Activated naive CD8-positive, alpha-beta T cell (primary cell): ENCODE measurements at regions not wholly inside any gene's neighbourhood (a gene's known extent, or its start where the extent isn't known, plus 50 kb on each side); places are given as distances from the start of the nearest gene placed in this dataset.
"Not testable (repeated sequence)": the region's sequence is repeated elsewhere in the genome, so short reads cannot be mapped to it uniquely, and the experiment has no call there.

ENCODE experiments used
- H3K27ac Mint-ChIP-seq: one replicate; pipeline ENCODE4 v1.8.0; 2021; ENCODE audit warnings: mixed read lengths
- H3K27me3 Mint-ChIP-seq: one replicate; pipeline ENCODE4 v1.8.0; 2021; ENCODE audit warnings: mixed read lengths
- H3K36me3 Mint-ChIP-seq: one replicate; pipeline ENCODE4 v1.8.0; 2021; ENCODE audit warnings: mixed read lengths
- H3K4me1 Mint-ChIP-seq: one replicate; pipeline ENCODE4 v1.8.0; 2021; ENCODE audit warnings: low read depth, mixed read lengths
- H3K4me3 Mint-ChIP-seq: one replicate; pipeline ENCODE4 v1.8.0; 2021; ENCODE audit warnings: mild to moderate bottlenecking, mixed read lengths
- H3K9me3 Mint-ChIP-seq: one replicate; pipeline ENCODE4 v1.8.0; 2021; ENCODE audit warnings: low read depth, mixed read lengths

DNA sequence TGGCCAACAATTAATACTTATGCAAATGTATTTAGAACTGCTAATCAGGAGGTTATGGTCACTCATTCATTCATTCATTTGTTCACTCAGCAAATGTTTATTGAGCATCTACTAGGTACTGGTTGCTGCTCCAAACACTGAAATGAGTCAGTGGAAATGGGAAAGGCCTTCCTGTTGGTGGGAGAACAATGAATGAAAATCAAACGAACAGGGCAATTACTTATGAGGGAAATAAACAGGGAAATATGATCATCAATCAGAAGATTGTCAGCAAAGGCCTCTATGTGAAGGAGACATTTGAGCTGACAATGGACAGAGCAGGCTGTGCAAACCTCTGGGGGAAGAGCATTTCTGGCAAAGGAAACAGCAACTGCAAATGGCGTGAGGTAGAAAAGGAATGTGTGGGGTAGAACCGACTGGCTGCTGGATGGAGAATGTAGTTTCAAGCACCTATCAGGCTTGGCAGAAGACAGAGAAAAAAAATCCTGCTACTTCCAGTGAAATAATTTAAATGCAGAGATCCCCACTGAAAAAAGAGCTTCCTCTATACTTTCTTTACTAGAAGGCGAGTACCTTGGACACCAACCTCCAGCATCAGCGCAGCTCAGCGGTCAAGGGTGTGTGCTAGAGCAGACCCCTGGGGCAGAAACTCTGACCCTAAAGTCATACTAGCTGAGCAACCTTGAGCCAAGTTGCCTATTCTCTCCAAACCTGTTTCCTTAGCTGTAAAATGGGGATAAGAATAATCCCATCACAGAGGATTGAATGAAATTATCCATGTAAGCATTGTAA is 108.8 kb upstream of the EEPD1 start:
- no peak overlapping the region for H3K4me3 Mint-ChIP-seq
- no peaks in the 10 kb centered on the region for H3K4me1 Mint-ChIP-seq
- H3K27ac Mint-ChIP-seq, result no peak overlapping the region
- no peaks in the 10 kb centered on the region for H3K27me3 Mint-ChIP-seq
- H3K36me3 Mint-ChIP-seq, result no peaks in the 10 kb centered on the region
- no peaks in the 10 kb centered on the region for H3K9me3 Mint-ChIP-seq

DNA sequence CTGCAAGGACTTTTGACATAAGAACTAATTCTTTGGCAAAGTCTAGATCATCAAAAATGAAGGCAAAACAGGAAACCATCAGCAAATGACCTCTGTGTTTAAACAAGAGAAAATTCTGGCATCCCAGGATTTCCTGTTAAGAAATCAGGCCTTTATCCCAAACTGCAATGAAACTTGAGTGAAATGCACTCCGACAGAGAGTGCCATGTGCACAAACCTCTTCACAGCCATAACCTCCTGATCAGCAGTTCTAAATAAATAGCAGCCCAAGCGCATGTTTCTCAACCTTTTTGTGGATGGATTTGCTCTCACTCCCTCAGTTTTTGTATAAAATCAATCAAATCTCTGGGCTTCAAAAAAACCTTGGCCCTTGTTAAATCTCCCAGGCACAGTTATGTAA is 107.7 kb upstream of the EEPD1 start:
- H3K9me3 Mint-ChIP-seq, result no peaks in the 10 kb centered on the region
- no peaks in the 10 kb centered on the region for H3K36me3 Mint-ChIP-seq

DNA sequence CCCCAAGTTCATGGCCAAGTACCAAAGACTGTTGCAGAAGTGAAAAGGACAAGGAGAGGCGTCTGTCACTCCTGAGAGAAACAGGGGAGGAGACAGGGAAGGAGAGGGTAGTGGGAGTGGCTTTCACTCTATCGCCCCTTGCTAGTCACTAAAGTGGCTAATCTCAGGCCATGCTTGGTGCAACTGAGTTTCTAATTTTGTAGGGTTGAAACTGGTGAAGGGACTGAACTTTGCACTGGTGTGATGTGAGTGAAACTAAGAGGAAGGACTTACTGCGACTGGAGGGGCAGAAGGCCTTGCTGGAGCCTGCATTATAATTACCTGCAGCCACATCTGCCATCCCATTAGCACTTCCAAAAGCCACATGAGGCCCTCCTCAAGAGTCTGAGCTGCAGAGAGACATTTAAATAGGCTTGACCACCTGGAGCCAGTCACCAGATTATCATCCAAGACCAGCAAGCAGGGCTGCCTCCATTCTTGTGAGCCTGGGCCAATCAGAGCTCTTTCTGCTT is 107.2 kb upstream of the EEPD1 start:
- Mint-ChIP-seq H3K27ac (no peak overlapping the region), H3K27me3 (no peaks in the 10 kb centered on the region), H3K36me3 (no peaks in the 10 kb centered on the region), H3K9me3 (no peaks in the 10 kb centered on the region), H3K4me1 (no peaks in the 10 kb centered on the region), H3K4me3 (no peak overlapping the region)

More for the DNA sequence above, 107.7 kb upstream of the EEPD1 start:
- H3K4me3 Mint-ChIP-seq, result no peak overlapping the region
- no peak overlapping the region for H3K27ac Mint-ChIP-seq
- H3K4me1 Mint-ChIP-seq, result no peaks in the 10 kb centered on the region
- H3K27me3 Mint-ChIP-seq, result no peaks in the 10 kb centered on the region

DNA sequence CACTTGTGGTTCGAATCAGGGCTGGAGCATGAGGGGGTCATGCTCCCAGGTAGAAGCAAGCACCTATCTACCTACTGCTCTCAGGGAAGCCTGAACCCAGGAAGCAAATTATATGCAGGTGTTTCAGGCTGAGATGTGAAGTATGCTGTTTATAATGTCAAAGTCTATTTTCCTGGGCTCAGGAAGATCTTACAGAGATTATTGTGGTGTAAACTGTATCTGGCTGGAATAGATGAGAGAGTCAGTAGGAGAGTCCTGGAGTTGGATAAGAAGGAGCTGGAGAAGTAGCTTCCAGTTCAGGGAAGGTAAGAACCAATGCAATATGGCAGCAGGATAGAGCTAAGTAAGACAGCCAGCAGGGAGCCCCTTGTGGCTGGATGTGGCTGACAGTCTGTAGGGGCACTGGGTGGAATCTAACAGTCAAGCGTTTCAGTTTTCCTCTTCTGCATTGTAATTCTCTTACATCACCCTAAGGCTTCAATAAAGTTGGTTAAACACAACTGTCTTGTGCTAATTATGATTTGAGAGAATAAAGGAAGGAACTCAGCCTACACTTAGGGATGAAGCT is 105.9 kb upstream of the EEPD1 start:
- no peak overlapping the region for H3K4me3 Mint-ChIP-seq
- no peaks in the 10 kb centered on the region for H3K9me3 Mint-ChIP-seq
- H3K27ac Mint-ChIP-seq, result no peak overlapping the region
- H3K4me1 Mint-ChIP-seq, result no peaks in the 10 kb centered on the region
- no peaks in the 10 kb centered on the region for H3K27me3 Mint-ChIP-seq
- no peaks in the 10 kb centered on the region for H3K36me3 Mint-ChIP-seq

DNA sequence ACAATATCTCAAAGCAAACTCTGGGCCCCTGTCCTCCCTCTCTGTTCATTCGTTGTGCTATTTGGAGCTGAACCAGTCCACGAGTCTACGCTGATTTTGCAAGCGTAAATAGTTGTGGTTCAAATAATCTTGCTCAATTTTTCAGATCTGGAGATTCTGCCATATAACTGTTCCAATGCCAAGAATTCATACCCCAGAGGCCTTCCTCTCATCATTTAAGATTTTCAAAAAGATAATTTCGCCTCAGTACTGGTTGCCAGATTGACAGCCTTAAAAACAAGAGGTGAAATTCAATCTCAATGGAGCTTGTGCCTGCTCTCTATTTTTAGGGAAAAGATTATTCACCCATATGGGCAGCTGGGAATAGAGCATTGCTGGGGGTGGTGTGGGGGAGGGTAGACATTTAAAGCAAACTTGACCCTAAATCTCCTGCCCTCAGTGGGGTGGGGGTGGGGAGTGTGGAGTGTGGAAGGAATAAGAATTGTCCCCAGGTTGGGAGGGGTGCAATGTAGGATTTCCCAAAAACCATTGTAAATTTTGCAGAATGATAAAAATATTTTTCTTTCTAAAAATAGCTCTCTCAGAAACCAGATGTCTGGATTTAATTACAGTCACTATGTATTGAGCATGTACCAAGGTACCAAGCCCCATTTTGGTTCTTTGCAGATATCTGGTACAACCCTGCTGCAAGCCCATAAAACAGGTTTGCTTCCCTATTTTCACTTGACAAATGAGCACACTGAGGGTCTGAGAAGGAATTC is 104.7 kb upstream of the EEPD1 start:
- Mint-ChIP-seq H3K36me3 (no peaks in the 10 kb centered on the region), H3K4me3 (no peak overlapping the region), H3K4me1 (no peaks in the 10 kb centered on the region), H3K9me3 (no peaks in the 10 kb centered on the region), H3K27ac (no peak overlapping the region), H3K27me3 (no peaks in the 10 kb centered on the region)

DNA sequence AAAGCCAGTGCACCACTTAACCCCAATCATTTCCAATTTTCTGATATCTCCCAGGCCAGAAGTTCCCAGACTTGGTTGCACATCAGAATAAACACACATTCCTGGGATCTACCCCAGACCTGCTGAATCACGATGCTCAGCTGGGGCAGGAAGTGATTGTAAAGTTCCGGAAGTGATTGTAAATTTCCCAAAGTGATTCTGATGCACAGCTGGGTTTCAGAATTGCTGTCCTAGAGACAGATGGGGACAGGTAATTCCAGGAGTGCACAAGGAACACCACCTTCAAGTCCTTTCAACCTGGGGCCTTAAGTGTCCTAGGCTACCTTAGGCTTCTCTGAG is 104.2 kb upstream of the EEPD1 start:
- no peaks in the 10 kb centered on the region for H3K9me3 Mint-ChIP-seq

DNA sequence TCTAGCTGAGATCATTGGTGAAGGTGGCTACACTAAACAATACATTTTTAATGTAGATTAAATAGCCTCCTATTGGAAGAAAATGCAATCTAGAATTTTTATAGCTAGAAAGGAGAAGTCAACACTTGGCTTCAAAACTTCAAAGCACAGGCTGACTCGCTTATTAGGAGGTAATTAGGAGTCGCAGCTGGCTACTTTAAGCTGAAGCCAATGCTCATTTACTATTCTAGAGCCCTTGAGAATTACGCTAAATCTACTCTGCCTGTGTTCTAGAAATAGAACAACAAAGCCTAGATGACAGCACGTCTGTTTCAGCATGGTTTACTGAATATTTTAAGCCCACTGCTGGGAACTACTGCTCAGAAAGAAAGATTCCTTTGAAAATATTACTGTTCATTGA is 101.6 kb upstream of the EEPD1 start:
- Mint-ChIP-seq H3K4me1 (no peaks in the 10 kb centered on the region), H3K9me3 (no peaks in the 10 kb centered on the region), H3K27me3 (no peaks in the 10 kb centered on the region), H3K36me3 (no peaks in the 10 kb centered on the region), H3K4me3 (no peak overlapping the region), H3K27ac (no peak overlapping the region)

More for the DNA sequence above, 104.2 kb upstream of the EEPD1 start:
- Mint-ChIP-seq H3K4me1 (no peaks in the 10 kb centered on the region), H3K27me3 (no peaks in the 10 kb centered on the region), H3K36me3 (no peaks in the 10 kb centered on the region), H3K27ac (no peak overlapping the region), H3K4me3 (no peak overlapping the region)

DNA sequence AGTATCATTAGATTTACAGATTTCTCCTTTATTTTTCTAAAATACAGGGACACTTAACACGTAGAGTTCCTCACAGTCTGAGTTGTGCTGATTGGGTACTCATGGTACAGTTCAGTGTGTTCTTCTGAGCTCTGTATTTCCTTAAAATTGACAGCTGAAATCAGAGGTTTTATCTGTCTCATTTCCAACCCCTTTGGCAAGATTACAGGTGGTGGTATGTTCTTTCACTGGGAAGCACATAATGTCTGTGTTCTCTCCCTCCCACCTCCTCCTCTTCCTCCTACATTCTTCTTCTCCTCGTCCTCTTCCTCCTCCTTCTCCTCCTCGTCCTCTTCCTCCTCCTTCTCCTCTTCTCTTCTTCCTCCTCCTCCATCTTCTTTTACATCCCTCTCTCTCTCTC is 99.5 kb upstream of the EEPD1 start:
- no peaks in the 10 kb centered on the region for H3K4me1 Mint-ChIP-seq
- H3K27me3 Mint-ChIP-seq, result no peaks in the 10 kb centered on the region
- no peak overlapping the region for H3K27ac Mint-ChIP-seq
- H3K4me3 Mint-ChIP-seq, result no peak overlapping the region
- no peaks in the 10 kb centered on the region for H3K36me3 Mint-ChIP-seq
- H3K9me3 Mint-ChIP-seq, result no peaks in the 10 kb centered on the region

DNA sequence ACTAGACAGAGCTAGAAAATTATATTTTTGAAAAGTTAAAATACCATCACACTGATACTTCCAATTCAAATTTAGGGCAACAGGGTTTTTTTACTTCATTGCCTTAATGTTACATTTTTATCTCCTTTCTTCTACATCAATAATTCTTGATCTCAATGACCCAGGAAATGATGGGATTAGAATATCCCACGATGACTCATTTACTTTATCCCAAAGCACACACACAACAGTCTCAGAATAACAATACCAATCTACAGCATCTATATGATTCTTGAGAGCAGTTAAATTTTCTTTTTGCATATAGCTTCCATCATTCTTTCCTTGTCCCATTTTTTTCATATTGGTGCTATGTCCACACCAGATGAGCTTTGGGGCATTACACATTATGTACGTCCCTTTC is 98.4 kb upstream of the EEPD1 start:
- Mint-ChIP-seq H3K4me3 (no peak overlapping the region), H3K27me3 (no peaks in the 10 kb centered on the region), H3K27ac (no peak overlapping the region), H3K4me1 (no peaks in the 10 kb centered on the region), H3K36me3 (no peaks in the 10 kb centered on the region), H3K9me3 (no peaks in the 10 kb centered on the region)

DNA sequence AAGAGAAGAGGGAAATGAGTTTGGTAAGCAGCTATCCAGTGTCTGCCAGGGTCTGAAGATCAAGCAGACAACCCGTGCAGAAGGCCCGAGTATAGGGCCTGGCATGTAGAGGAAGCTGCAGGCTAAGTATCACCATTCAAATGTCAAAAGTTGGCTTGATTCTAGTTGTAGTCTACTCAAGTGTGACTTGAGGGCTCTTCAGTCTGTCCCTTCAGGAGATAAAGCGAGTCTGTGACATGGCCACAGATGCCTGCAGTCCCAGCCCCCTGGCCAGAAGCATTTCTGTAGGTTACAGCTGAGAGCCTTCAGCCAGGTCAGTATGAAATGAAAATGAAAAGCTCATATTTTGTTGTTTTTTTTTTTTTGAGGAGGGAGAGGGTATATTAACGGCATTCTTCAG is 97.8 kb upstream of the EEPD1 start:
- no peaks in the 10 kb centered on the region for H3K4me1 Mint-ChIP-seq
- H3K4me3 Mint-ChIP-seq, result no peak overlapping the region
- no peak overlapping the region for H3K27ac Mint-ChIP-seq
- no peaks in the 10 kb centered on the region for H3K36me3 Mint-ChIP-seq
- H3K27me3 Mint-ChIP-seq, result no peaks in the 10 kb centered on the region
- no peaks in the 10 kb centered on the region for H3K9me3 Mint-ChIP-seq

DNA sequence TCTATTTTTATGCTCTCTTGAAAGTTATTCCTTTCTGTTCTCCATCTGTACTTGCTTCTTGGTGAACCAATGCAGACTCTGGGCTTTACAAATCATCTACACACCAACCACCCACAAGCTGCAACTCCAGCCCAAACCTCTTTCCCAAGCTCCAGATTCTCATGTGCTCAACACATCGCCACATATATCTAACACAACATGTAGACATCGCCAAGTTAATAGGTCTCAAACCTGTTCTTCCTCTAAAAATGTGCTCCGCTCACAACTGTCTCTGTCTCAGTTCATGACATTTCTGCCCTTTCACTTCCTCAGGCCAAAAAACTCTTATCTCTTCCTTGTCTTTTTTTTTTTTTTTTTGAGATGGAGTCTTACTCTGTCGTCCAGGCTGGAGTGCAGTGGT is 95.7 kb upstream of the EEPD1 start:
- H3K4me3 Mint-ChIP-seq, result no peak overlapping the region
- H3K27me3 Mint-ChIP-seq, result no peaks in the 10 kb centered on the region
- no peak overlapping the region for H3K27ac Mint-ChIP-seq
- H3K9me3 Mint-ChIP-seq, result no peaks in the 10 kb centered on the region
- H3K36me3 Mint-ChIP-seq, result no peaks in the 10 kb centered on the region
- no peaks in the 10 kb centered on the region for H3K4me1 Mint-ChIP-seq

DNA sequence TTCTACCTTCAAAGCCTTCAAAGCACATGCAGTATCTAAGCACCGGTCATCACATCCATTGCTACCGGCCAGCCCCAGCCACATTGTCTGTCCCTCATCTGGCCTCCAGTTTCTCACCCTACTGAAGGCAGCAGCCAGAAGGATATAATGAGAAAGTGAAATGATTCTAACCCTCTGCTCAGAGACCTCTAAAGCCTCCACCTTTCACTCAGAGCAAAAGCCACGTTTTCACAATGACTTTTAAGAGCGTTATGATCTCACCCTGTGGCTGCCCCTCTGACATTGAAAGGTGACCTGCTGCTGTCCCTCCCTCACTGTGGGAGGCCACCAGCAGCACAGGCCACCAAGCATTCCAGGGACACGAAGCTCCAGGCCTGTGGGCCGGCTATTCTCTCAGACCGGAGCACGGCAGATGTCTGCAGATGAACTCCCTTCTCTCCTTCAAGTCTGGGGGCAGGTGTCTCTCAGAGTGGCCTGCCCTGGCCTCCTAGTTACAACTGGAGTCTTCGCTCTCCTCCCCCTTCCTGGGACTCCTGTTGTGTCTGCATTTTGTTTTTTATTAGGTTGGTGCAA is 94.9 kb upstream of the EEPD1 start:
- Mint-ChIP-seq H3K4me3 (no peak overlapping the region), H3K27ac (no peak overlapping the region), H3K9me3 (no peaks in the 10 kb centered on the region), H3K27me3 (no peaks in the 10 kb centered on the region), H3K36me3 (no peaks in the 10 kb centered on the region), H3K4me1 (no peaks in the 10 kb centered on the region)

DNA sequence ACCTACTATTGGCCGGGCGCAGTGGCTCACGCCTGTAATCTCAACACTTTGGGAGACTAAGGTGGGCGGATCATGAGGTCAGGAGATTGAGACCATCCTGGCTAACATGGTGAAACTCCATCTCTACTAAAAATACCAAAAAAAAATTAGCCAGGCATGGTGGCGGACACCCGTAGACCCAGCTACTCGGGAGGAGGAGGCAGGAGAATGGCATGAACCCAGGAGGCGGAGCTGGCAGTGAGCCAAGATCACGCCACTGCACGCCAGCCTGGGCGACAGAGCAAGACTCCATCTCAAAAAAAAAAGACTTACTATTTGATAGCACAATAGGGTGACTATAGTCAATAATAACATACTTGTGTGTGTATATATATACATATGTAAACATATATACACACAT is 92.7 kb upstream of the EEPD1 start:
- H3K27ac Mint-ChIP-seq, H3K27me3 Mint-ChIP-seq, H3K9me3 Mint-ChIP-seq, H3K4me1 Mint-ChIP-seq, H3K36me3 Mint-ChIP-seq, H3K4me3 Mint-ChIP-seq: not testable (repeated sequence)

DNA sequence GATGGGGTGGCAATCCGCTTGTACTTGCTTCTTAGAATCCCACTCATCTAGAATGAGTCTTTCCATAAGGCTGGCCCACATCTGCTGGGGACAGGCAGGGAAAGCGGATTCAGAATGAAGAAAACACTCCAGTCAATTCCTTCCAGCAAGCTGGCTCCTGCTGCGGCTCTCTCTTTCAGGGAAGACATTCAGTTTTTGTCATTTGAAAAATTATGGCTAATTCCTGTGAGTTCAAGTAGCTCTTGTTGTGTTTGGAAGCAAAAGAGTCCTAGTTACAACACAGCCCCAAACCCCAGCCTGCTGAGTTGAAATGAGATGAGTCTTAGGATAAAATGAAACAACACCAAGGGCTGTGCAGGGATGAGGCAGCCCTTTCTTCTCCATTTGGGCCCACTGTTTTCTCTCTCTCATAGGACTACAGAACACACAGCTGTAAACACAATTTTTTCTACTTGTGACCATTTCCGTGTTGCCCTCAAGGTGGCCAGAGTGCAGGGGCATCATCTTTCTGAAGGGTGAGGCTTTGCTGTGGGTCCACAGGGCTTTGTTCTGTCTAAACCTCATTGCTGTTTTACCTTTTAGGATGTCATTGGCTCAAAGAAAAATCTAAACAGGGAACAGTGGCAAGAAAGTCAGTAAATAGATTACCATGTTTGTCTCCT is 90.8 kb upstream of the EEPD1 start:
- H3K27me3 Mint-ChIP-seq, result no peaks in the 10 kb centered on the region
- no peak overlapping the region for H3K4me3 Mint-ChIP-seq
- H3K4me1 Mint-ChIP-seq, result no peaks in the 10 kb centered on the region
- no peaks in the 10 kb centered on the region for H3K36me3 Mint-ChIP-seq
- H3K9me3 Mint-ChIP-seq, result no peaks in the 10 kb centered on the region
- H3K27ac Mint-ChIP-seq, result no peak overlapping the region

DNA sequence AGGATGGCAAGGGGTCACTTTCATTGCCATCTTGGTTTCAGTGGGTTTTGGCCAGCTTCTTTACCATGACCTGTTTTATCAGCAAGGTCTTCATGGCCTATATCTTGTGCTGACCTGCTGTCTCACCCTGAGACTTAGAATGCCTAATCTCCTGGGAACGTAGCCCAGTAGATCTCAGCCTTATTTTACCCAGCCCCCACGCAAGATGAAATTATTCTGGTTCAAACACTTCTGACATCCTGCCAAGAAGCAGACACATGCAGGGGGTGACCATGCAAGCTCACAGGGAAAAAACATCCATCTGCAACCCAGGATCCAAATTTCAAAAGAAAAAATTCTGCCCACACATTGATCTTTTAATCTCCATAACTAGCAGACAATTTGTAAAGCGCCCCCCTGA is 88.4 kb upstream of the EEPD1 start:
- no peaks in the 10 kb centered on the region for H3K27me3 Mint-ChIP-seq
- no peak overlapping the region for H3K27ac Mint-ChIP-seq
- H3K4me3 Mint-ChIP-seq, result no peak overlapping the region
- H3K36me3 Mint-ChIP-seq, result no peaks in the 10 kb centered on the region
- H3K4me1 Mint-ChIP-seq, result no peaks in the 10 kb centered on the region
- H3K9me3 Mint-ChIP-seq, result no peaks in the 10 kb centered on the region
